OCI-LY1 (cell line): ENCODE measurements at regions not wholly inside any gene's neighbourhood (a gene's known extent, or its start where the extent isn't known, plus 50 kb on each side); places are given as distances from the start of the nearest gene placed in this dataset.

Experiments used
- H2AFZ ChIP-seq: fragments of 200-600 bp; sonication (generic), shearing (Covaris generic); 2 replicates; pipeline ENCODE4 v1.6.0; 2014; ENCODE audit warnings: antibody characterized with exemption, mild to moderate bottlenecking, low read length
- H3F3A ChIP-seq: fragments of 200-600 bp; sonication (generic), shearing (Covaris generic); 2 replicates; pipeline ENCODE4 v1.6.0; 2014; ENCODE audit warnings: mild to moderate bottlenecking, antibody characterized with exemption, low read length, moderate library complexity; ENCODE audit not compliant: insufficient read depth
- H3K27ac ChIP-seq: fragments of 200-600 bp; sonication (generic); 2 replicates; pipeline ENCODE4 v1.5.1; 2014; ENCODE audit warnings: low read length, mixed run types, mild to moderate bottlenecking, low read depth; ENCODE audit not compliant: poor library complexity, severe bottlenecking
- H3K27me3 ChIP-seq: fragments of 200-600 bp; sonication (generic); 2 replicates; pipeline ENCODE4 v1.6.0; 2014; ENCODE audit warnings: antibody characterized with exemption, mild to moderate bottlenecking, low read length, moderate library complexity; ENCODE audit not compliant: insufficient read depth
- H3K36me3 ChIP-seq: fragments of 200-600 bp; sonication (generic); 2 replicates; pipeline ENCODE4 v1.6.1; 2014; ENCODE audit warnings: mild to moderate bottlenecking, antibody characterized with exemption, low read length, moderate library complexity, mixed read lengths; ENCODE audit not compliant: insufficient read depth
- H3K4me1 ChIP-seq: fragments of 200-600 bp; sonication (generic); 2 replicates; pipeline ENCODE4 v1.5.1; 2014; ENCODE audit warnings: mild to moderate bottlenecking, low read length, moderate library complexity; ENCODE audit not compliant: insufficient read depth, severe bottlenecking
- H3K4me2 ChIP-seq: fragments of 200-600 bp; sonication (generic), shearing (Covaris generic); 2 replicates; pipeline ENCODE4 v1.6.1; 2014; ENCODE audit warnings: low read length
- H3K4me3 ChIP-seq: fragments of 200-600 bp; sonication (generic); 2 replicates; pipeline ENCODE4 v1.5.1; 2014; ENCODE audit warnings: low read length, low read depth, mild to moderate bottlenecking, mixed read lengths; ENCODE audit not compliant: poor library complexity, severe bottlenecking
- H3K79me2 ChIP-seq: fragments of 200-600 bp; shearing (Covaris generic); 2 replicates; pipeline ENCODE4 v1.6.1; 2016; ENCODE audit warnings: mixed run types, low read length, mixed read lengths; ENCODE audit not compliant: insufficient read depth
- H3K9ac ChIP-seq: fragments of 200-600 bp; sonication (generic), shearing (Covaris generic); 2 replicates; pipeline ENCODE4 v1.6.1; 2014; ENCODE audit warnings: mild to moderate bottlenecking, low read length, mixed read lengths
- H3K9me2 ChIP-seq: fragments of 200-600 bp; sonication (generic), shearing (Covaris generic); 2 replicates; pipeline ENCODE4 v1.6.1; 2014; ENCODE audit warnings: low read depth, mild to moderate bottlenecking, low read length, mixed read lengths
- H3K9me3 ChIP-seq: fragments of 200-600 bp; shearing (Covaris generic); 2 replicates; pipeline ENCODE4 v1.6.1; 2014; ENCODE audit warnings: low read length, mixed read lengths
- H4K20me1 ChIP-seq: fragments of 200-600 bp; sonication (generic), shearing (Covaris generic); 2 replicates; pipeline ENCODE4 v1.6.0; 2016; ENCODE audit warnings: mild to moderate bottlenecking, low read length; ENCODE audit not compliant: insufficient read depth
- EZH2 ChIP-seq: fragments of 200-600 bp; sonication (generic), shearing (Covaris generic); IDR thresholded peaks from 2 replicates; pipeline ENCODE4 v1.8.0; 2017; ENCODE audit warnings: borderline replicate concordance, mixed run types, mild to moderate bottlenecking, antibody characterized with exemption, low read length, moderate library complexity, mixed read lengths
- TF ChIP-seq, protein P1 (sequence below): fragments of 200-600 bp; sonication (generic), shearing (Covaris generic); IDR thresholded peaks from 2 replicates; pipeline ENCODE4 v1.5.1; 2017; ENCODE audit warnings: mild to moderate bottlenecking, antibody characterized with exemption, low read length, moderate library complexity, mixed read lengths

DNA sequence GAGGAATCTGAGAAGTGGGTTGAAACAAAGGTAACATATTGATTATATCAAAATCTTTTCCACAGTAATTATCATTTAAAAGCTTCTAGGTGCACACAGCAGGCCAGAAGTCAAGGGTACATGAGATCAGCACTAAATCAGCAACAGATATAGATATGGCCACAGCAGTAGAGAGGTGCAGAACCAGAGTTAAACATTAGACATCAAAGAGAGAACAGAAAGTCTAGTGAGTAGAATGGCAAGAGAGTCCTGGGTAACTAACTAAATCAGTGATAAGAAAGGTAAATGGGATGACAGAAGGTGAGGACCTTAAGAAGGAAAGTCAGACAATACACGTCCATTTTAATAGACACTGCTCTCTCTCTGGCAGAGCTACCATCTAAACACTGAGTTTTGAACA, 119.5 kb upstream of the GRIA4 start:
- no peak for TF ChIP-seq EZH2
- Histone ChIP-seq H3F3A (no peaks in the 10 kb centered on the region), H3K27ac (no peak overlapping the region), H3K9me3 (no peaks in the 10 kb centered on the region), H3K36me3 (no peaks in the 10 kb centered on the region), H3K4me1 (no peaks in the 10 kb centered on the region), H3K4me3 (no peak overlapping the region), H3K9ac (no peak overlapping the region), H4K20me1 (no peaks in the 10 kb centered on the region), H3K27me3 (no peaks in the 10 kb centered on the region), H3K9me2 (no peaks in the 10 kb centered on the region), H2AFZ (no peak overlapping the region), H3K4me2 (no peak overlapping the region), H3K79me2 (no peaks in the 10 kb centered on the region)

DNA sequence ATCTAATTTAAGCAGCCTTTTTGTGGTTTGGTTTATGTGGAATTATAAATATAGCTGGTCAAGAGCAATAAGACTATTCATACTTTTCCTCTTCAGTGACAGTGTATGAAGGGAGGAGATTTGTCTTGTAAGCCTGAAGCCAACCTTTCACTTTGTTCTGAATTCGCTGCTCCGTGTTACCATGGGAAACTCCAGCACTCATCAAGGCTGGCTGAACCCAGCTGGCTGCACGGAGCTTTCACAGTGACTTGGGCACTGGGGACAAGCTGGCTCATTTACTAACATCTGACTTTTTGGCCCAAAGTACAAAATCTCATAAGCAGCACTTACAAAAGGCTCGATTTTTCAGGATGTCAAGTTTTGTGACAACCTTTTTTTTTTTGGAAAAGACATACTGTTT, 120.4 kb upstream of the GRIA4 start:
- Histone ChIP-seq H2AFZ (no peak overlapping the region), H3K27ac (no peak overlapping the region), H3K79me2 (no peaks in the 10 kb centered on the region), H3K4me1 (no peaks in the 10 kb centered on the region), H3K4me2 (no peak overlapping the region), H3K4me3 (no peak overlapping the region), H3K27me3 (no peaks in the 10 kb centered on the region), H3K36me3 (no peaks in the 10 kb centered on the region), H3F3A (no peaks in the 10 kb centered on the region), H3K9me3 (no peaks in the 10 kb centered on the region), H4K20me1 (no peaks in the 10 kb centered on the region), H3K9me2 (no peaks in the 10 kb centered on the region), H3K9ac (no peak overlapping the region)
- TF ChIP-seq, protein P1, sequence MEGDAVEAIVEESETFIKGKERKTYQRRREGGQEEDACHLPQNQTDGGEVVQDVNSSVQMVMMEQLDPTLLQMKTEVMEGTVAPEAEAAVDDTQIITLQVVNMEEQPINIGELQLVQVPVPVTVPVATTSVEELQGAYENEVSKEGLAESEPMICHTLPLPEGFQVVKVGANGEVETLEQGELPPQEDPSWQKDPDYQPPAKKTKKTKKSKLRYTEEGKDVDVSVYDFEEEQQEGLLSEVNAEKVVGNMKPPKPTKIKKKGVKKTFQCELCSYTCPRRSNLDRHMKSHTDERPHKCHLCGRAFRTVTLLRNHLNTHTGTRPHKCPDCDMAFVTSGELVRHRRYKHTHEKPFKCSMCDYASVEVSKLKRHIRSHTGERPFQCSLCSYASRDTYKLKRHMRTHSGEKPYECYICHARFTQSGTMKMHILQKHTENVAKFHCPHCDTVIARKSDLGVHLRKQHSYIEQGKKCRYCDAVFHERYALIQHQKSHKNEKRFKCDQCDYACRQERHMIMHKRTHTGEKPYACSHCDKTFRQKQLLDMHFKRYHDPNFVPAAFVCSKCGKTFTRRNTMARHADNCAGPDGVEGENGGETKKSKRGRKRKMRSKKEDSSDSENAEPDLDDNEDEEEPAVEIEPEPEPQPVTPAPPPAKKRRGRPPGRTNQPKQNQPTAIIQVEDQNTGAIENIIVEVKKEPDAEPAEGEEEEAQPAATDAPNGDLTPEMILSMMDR, result no peak
- TF ChIP-seq EZH2, result no peak

DNA sequence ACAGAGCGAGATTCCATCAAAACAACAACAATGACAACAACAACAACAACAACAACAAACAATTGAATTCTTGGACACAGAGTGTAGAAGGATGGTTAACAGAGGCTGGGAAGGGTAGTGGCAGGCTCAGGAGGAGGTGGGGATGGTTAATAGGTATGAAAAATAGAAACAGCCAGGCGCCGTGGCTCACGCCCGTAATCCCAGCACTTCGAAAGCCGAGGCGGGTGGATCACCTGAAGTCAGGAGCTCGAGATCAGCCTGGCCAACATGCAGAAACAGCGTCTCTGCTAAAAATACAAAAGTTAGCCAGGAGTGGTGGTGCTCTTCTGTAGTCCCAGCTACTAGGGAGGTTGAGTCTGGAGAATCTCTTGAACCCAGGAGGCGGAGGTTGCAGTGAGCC, 122.9 kb upstream of the GRIA4 start:
- H4K20me1 ChIP-seq, result no peaks in the 10 kb centered on the region
- H3F3A ChIP-seq, result no peaks in the 10 kb centered on the region
- no peak overlapping the region for H3K27ac ChIP-seq
- no peaks in the 10 kb centered on the region for H3K9me3 ChIP-seq
- no peak overlapping the region for H2AFZ ChIP-seq
- no peaks in the 10 kb centered on the region for H3K27me3 ChIP-seq
- no peak overlapping the region for H3K9ac ChIP-seq
- TF ChIP-seq, protein P1, result no peak
- no peak for TF ChIP-seq EZH2
- no peak overlapping the region for H3K4me2 ChIP-seq
- no peaks in the 10 kb centered on the region for H3K36me3 ChIP-seq
- no peaks in the 10 kb centered on the region for H3K79me2 ChIP-seq
- H3K9me2 ChIP-seq, result no peaks in the 10 kb centered on the region
- H3K4me3 ChIP-seq, result no peak overlapping the region
- no peaks in the 10 kb centered on the region for H3K4me1 ChIP-seq

DNA sequence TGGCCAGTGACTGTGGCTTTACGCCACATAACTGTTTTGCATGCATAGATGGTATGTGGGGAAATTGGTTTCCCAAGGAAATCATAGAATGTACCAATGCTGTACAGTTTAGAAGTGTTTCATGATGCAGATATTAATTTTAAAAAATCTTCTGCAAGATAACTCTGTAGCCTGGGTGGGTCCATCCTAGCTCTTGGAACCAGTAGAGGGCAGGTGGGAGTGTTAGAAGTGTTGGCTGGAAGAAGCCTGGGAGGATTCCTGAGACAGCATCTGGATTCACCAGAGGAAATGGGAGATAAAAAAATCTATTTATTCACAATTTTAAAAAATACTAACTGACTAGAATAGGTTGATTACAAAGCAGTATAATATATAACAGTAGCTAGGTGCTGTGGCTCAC, 139.9 kb upstream of the GRIA4 start:
- H3K27me3 ChIP-seq, result no peaks in the 10 kb centered on the region
- H3K9me3 ChIP-seq, result no peaks in the 10 kb centered on the region
- no peak overlapping the region for H3K27ac ChIP-seq
- no peaks in the 10 kb centered on the region for H3K36me3 ChIP-seq
- no peaks in the 10 kb centered on the region for H3K4me1 ChIP-seq
- no peaks in the 10 kb centered on the region for H3K9me2 ChIP-seq
- no peak overlapping the region for H2AFZ ChIP-seq
- no peak overlapping the region for H3K9ac ChIP-seq
- no peaks in the 10 kb centered on the region for H3F3A ChIP-seq
- no peaks in the 10 kb centered on the region for H4K20me1 ChIP-seq
- H3K4me3 ChIP-seq, result no peak overlapping the region
- no peaks in the 10 kb centered on the region for H3K79me2 ChIP-seq
- TF ChIP-seq EZH2, result no peak
- TF ChIP-seq, protein P1, result no peak
- no peak overlapping the region for H3K4me2 ChIP-seq
